NT2/D1 (cell line): ENCODE measurements at regions not wholly inside any gene's neighbourhood (a gene's known extent, or its start where the extent isn't known, plus 50 kb on each side); places are given as distances from the start of the nearest gene placed in this dataset.

Experiments used
- DNase-seq: peaks from one replicate; pipeline ENCODE4 v3.0.0-alpha.2; 2011; ENCODE audit warnings: low read depth, low spot score
- H3K27me3 ChIP-seq: 2 replicates; pipeline ENCODE4 v1.6.0; 2011; ENCODE audit warnings: mild to moderate bottlenecking; ENCODE audit not compliant: insufficient read length, insufficient read depth
- H3K36me3 ChIP-seq: 2 replicates; pipeline ENCODE4 v1.6.1; 2011; ENCODE audit warnings: mild to moderate bottlenecking, low read length, mixed read lengths; ENCODE audit not compliant: insufficient read depth, insufficient read length
- H3K4me1 ChIP-seq: 2 replicates; pipeline ENCODE4 v1.5.1; 2011; ENCODE audit not compliant: insufficient read depth, insufficient read length
- H3K4me3 ChIP-seq: 2 replicates; pipeline ENCODE4 v1.5.1; 2011; ENCODE audit warnings: low read depth; ENCODE audit not compliant: insufficient read length
- H3K9ac ChIP-seq: 2 replicates; pipeline ENCODE4 v1.6.0; 2011; ENCODE audit warnings: low read depth; ENCODE audit not compliant: insufficient read length
- H3K9me3 ChIP-seq: 2 replicates; pipeline ENCODE4 v1.5.1; 2011; ENCODE audit warnings: mild to moderate bottlenecking, low read length; ENCODE audit not compliant: insufficient read depth
- SUZ12 ChIP-seq: IDR thresholded peaks from 2 replicates; pipeline ENCODE4 v1.6.1; 2011; ENCODE audit not compliant: insufficient read length, insufficient read depth; ENCODE audit errors: extremely low read depth
- YY1 ChIP-seq: IDR thresholded peaks from 2 replicates; pipeline ENCODE4 v1.6.1; 2011; ENCODE audit not compliant: insufficient read length, insufficient read depth
- ZNF274 ChIP-seq: IDR thresholded peaks from 2 replicates; pipeline ENCODE4 v1.6.1; 2011; ENCODE audit warnings: mild to moderate bottlenecking, low read depth, low read length

DNA sequence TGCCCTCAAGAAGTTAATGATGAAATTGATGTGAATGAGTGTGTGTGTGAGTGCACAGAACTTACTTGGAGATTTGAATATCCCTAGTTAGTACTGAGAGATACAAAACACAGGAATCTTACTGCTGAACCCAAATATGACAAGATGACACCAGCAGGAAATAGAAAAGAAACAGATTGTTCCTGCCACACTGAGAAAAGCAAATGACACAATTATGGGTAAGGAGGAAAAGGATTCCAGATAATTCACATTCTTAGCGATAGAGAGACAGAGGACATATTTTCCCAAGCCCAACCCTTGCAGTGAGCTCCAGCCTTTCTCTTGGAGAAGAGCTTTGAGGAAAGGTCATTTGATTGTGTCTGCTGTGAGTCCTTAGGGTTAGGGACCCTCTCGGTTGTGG, 105.7 kb upstream of the SMIM21 start:
- no peaks in the 10 kb centered on the region for H3K27me3 ChIP-seq
- no peak for TF ChIP-seq YY1
- no peak for TF ChIP-seq ZNF274
- TF ChIP-seq SUZ12, result no peak

DNA sequence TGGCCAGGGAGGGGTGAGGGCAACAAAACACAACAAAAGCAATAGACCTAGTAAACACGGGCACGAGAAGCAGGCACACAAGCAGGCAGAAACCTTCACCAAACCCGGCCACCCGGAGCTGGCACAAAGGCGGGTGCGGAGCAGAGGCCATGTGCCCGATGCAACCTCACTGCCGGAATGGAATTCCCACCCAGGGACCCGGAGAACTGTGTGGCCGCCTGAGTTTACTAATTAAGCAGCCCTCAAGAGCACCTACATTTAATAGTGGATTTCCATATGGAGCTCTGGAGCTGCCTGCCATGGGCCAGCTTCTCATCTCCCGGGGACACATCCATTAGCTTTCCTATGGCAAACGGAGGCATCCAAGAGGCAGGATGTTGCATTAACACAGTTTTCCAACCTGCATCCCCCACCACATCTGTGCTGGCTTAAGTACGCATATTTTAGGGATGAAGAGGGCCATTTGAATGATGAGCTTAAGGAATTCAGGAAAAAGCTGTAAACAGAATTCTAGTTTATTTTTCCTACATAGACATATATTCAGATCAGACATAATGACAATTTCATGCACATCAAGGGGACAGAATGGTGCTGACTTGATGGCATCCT, 104.5 kb upstream of the SMIM21 start:
- H3K4me3 ChIP-seq, result no peak overlapping the region
- H3K4me1 ChIP-seq, result no peaks in the 10 kb centered on the region
- TF ChIP-seq YY1, result no peak
- no peak for TF ChIP-seq SUZ12
- TF ChIP-seq ZNF274, result no peak
- H3K36me3 ChIP-seq, result no peaks in the 10 kb centered on the region
- H3K9ac ChIP-seq, result no peak overlapping the region
- no peaks in the 10 kb centered on the region for H3K27me3 ChIP-seq
- no peak for DNase-seq
- no peaks in the 10 kb centered on the region for H3K9me3 ChIP-seq

More for the DNA sequence above, 105.7 kb upstream of the SMIM21 start:
- Histone ChIP-seq H3K4me3 (no peak overlapping the region), H3K4me1 (no peaks in the 10 kb centered on the region), H3K9me3 (no peaks in the 10 kb centered on the region), H3K9ac (no peak overlapping the region), H3K36me3 (no peaks in the 10 kb centered on the region)
- no peak for DNase-seq

DNA sequence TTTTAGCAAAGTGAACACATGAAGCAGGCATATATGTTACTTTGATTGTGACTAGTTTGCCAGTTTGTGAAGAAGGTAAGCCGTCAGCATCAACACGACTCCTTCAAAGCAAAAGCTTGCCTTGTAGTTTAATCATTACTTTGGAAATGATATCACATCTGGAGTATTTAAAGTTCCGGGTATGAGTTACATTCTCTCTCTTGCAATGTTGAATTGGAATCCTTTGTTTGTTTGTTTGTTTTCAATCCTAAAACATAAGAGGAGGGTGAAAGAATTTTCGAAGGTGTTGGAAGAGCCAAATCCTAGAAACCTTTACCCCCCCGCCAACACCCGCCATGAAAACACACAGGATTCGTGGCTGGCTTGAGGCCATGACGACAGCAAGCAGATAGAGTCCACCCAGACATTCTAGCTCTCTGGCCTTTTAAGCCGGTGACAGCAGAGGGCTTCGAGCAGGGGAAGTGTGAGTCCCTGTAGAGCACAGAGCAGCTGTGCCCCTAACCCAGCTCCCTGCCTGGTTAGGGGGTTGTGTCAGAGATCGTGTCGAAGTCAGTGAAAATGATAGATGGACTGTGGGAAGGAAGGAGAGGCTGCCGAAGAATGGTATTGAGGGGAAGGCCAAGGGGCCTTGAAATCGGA, 103.8 kb upstream of the SMIM21 start:
- H3K9me3 ChIP-seq, result no peaks in the 10 kb centered on the region
- H3K27me3 ChIP-seq, result no peaks in the 10 kb centered on the region
- no peak for DNase-seq

DNA sequence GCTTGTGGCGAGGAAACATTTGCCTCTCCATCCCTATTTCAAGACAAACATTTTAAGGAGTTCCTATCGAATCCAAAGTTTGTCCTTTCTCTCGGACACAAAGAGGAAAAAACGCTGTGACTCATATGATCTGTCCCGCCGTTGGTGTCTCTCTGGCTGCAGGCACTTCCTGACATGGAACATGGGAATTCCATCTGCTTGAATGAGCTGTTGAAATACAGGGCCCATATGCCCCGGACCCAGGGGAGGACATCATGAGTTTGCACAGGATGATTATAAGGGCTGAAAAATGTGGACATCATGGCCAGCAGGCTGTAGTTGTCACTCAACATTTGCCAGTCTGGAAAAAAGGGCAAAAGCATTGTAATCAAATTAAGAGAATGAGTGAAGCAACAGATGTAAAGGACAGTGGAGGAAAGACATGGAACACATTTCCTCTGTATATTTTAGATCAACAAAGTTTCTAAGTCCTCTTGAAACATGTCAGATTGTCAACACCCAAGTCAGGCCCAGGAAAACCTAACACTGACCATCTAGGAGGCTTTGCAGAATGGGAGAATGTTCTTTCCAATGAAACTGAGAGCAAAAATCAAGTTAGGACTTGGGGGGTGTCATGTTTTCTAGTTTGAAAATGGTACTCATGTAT, 103.2 kb upstream of the SMIM21 start:
- Histone ChIP-seq H3K9ac (no peak overlapping the region), H3K27me3 (no peaks in the 10 kb centered on the region), H3K4me3 (no peak overlapping the region), H3K36me3 (no peaks in the 10 kb centered on the region), H3K4me1 (no peaks in the 10 kb centered on the region), H3K9me3 (no peaks in the 10 kb centered on the region)
- no peak for DNase-seq
- TF ChIP-seq YY1, result no peak
- TF ChIP-seq SUZ12, result no peak
- TF ChIP-seq ZNF274, result no peak

More for the DNA sequence above, 103.8 kb upstream of the SMIM21 start:
- TF ChIP-seq ZNF274, result no peak
- no peak for TF ChIP-seq SUZ12
- no peak for TF ChIP-seq YY1
- Histone ChIP-seq H3K4me3 (no peak overlapping the region), H3K4me1 (no peaks in the 10 kb centered on the region), H3K36me3 (no peaks in the 10 kb centered on the region), H3K9ac (no peak overlapping the region)

DNA sequence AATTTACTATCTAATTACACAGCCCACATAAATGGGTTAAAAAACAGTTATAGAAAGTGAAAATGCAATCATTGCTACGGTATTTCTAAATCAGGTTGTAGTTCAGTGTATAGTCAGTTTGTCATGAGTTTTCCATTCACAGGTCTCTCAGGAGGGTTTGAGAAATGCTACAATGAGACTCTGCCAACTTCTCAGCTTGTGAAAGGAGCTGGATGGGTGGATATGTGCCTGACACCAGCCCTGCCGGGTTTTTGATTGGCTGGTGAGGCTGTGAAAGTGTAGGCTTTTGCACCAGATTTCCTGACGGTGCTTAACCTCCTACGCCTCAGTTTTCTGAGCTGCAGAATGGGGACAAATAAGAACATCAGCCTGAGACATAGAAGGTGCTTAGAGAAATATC, 102.6 kb upstream of the SMIM21 start:
- Histone ChIP-seq H3K4me3 (no peak overlapping the region), H3K4me1 (no peaks in the 10 kb centered on the region), H3K9ac (no peak overlapping the region), H3K27me3 (no peaks in the 10 kb centered on the region), H3K36me3 (no peaks in the 10 kb centered on the region), H3K9me3 (no peaks in the 10 kb centered on the region)
- TF ChIP-seq ZNF274 (no peak), SUZ12 (no peak), YY1 (no peak)
- no peak for DNase-seq

DNA sequence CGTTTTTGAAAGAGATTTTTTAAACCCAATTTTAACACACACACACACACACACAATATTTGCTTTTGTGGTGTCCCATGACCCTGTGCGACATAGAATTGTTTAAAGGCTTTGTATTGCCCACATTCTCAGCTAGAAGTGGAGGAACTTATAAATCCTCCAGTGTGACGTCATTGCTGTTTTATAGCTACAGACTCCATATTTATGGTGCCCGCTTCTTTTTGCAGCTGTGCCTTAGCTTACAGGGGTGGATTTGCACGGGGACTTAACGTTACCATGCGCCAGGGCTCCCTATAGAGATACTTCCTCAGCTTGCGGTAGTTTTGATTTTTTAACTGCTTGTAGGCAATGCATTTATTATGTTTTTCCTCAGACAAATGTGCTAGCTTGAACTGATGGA, 101.9 kb upstream of the SMIM21 start:
- H3K27me3 ChIP-seq, result no peaks in the 10 kb centered on the region
- no peak overlapping the region for H3K4me3 ChIP-seq
- H3K36me3 ChIP-seq, result no peaks in the 10 kb centered on the region
- DNase-seq, result no peak
- no peak overlapping the region for H3K9ac ChIP-seq
- H3K4me1 ChIP-seq, result no peaks in the 10 kb centered on the region
- TF ChIP-seq YY1 (no peak), ZNF274 (no peak), SUZ12 (no peak)
- no peaks in the 10 kb centered on the region for H3K9me3 ChIP-seq

DNA sequence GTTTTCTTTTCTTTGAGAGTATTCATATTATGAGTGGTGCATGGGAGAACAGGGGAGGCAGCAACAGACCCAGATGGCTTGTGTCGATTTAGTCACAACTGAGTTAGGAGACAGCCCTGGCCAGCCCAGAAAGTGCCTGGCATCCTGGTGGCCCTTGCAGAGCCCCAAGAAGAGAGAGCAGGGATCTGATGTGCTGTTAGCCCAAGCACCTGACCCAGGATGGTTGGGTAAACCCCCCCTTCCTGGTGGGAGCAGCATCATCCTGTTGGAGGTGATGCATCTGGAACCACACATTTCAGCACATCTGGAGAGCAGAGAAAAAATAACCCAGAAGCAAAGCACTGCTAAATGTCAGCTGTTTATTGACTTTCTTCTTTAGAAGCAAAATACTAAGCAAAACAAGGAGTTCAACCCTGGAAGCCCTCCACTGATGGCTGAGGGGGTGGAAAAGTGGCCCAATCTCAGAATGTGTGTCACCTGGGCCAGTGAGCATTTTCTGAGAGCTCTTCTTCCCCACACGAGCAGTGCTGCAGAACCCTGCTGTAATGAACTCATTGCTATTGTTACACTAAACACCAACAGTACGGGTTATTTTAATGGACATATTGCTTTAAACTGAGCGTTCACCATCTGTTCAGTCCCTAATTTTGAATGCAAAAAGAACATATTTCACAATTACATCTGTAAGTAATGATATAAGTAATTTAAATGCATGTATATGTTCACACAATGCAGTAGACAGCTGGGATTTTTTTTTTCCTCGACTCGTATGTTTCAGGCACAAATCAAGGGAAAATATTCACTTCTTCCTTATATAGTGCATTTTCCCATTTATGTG, 100.6 kb upstream of the SMIM21 start:
- no peak overlapping the region for H3K4me3 ChIP-seq
- TF ChIP-seq ZNF274, result no peak
- TF ChIP-seq YY1, result no peak
- TF ChIP-seq SUZ12, result no peak
- no peaks in the 10 kb centered on the region for H3K27me3 ChIP-seq
- no peaks in the 10 kb centered on the region for H3K36me3 ChIP-seq
- H3K9ac ChIP-seq, result no peak overlapping the region
- H3K4me1 ChIP-seq, result no peaks in the 10 kb centered on the region
- no peaks in the 10 kb centered on the region for H3K9me3 ChIP-seq
- DNase-seq, result no peak

DNA sequence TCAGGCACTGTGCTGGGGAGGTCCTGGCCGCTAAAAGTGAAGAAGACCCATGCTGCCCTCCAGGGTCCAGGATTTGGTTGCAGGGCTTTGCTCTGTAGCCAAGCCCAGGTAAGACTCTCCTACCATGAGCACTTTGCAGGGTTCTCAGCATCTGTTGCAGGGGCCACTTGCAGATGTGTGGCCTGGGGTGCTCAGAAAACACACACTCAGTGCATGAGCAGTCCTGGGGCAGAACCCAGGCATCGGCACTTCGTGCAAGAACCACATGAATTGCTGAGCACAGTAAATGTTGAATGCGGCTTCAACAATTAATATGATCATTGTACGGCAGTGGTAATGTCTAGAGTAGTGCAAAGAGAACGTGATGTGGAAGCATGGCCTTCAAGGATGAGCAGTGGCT, 98.5 kb upstream of the SMIM21 start:
- Histone ChIP-seq H3K4me3 (no peak overlapping the region), H3K36me3 (no peaks in the 10 kb centered on the region), H3K9ac (no peak overlapping the region), H3K4me1 (no peaks in the 10 kb centered on the region), H3K9me3 (no peaks in the 10 kb centered on the region), H3K27me3 (no peaks in the 10 kb centered on the region)
- DNase-seq, result no peak
- TF ChIP-seq SUZ12, result no peak
- TF ChIP-seq YY1, result no peak
- no peak for TF ChIP-seq ZNF274
